Adipocyte (in vitro differentiated cells): ENCODE measurements at regions not wholly inside any gene's neighbourhood (a gene's known extent, or its start where the extent isn't known, plus 50 kb on each side); places are given as distances from the start of the nearest gene placed in this dataset.

Experiments used
- DNase-seq: peaks from one replicate; pipeline ENCODE4 v3.0.0-alpha.2; 2015; ENCODE audit warnings: low read depth
- H3K27me3 ChIP-seq: replicated peaks from 2 replicates; pipeline ENCODE4 v1.7.0; 2013; ENCODE audit warnings: mild to moderate bottlenecking, low read length, moderate library complexity; ENCODE audit not compliant: control insufficient read depth, insufficient read depth
- H3K36me3 ChIP-seq: 2 replicates; pipeline ENCODE4 v1.7.0; 2013; ENCODE audit warnings: low read length, mild to moderate bottlenecking, moderate library complexity; ENCODE audit not compliant: control insufficient read depth, insufficient read depth, severe bottlenecking
- H3K4me1 ChIP-seq: 2 replicates; pipeline ENCODE4 v1.7.0; 2013; ENCODE audit warnings: mild to moderate bottlenecking, low read length, moderate library complexity; ENCODE audit not compliant: control insufficient read depth, insufficient read depth
- H3K4me3 ChIP-seq: 2 replicates; pipeline ENCODE4 v1.7.0; 2013; ENCODE audit warnings: mild to moderate bottlenecking, low read length, moderate library complexity
- H3K9ac ChIP-seq: 2 replicates; pipeline ENCODE4 v1.7.0; 2013; ENCODE audit warnings: mild to moderate bottlenecking, low read length, moderate library complexity
- H3K9me3 ChIP-seq: 2 replicates; pipeline ENCODE4 v1.7.0; 2013; ENCODE audit warnings: mild to moderate bottlenecking, low read length, moderate library complexity; ENCODE audit not compliant: control insufficient read depth

- no peak overlapping the region for H3K4me3 ChIP-seq
- H3K27me3 ChIP-seq = no peaks in the 10 kb centered on the region
- H3K36me3 ChIP-seq = no peaks in the 10 kb centered on the region
- H3K9ac ChIP-seq = no peak overlapping the region
- H3K4me1 ChIP-seq = no peaks in the 10 kb centered on the region
- peaks cover 4% of the 10 kb centered on the region for H3K9me3 ChIP-seq
- DNase-seq = no peak
Measured at GRCh38 chr12:107536613-107537012, 149.0 kb upstream of the PWP1 start.

- Histone ChIP-seq H3K9me3 (peaks cover 4% of the 10 kb centered on the region), H3K4me1 (no peaks in the 10 kb centered on the region), H3K27me3 (no peaks in the 10 kb centered on the region), H3K4me3 (no peak overlapping the region), H3K9ac (no peak overlapping the region), H3K36me3 (no peaks in the 10 kb centered on the region)
- DNase-seq = no peak
Measured at GRCh38 chr12:107537464-107538119, 148.0 kb upstream of the PWP1 start.

GRCh38 chr12:107539196-107539939 lies 146.2 kb upstream of the PWP1 start:
- no peak overlapping the region for H3K4me3 ChIP-seq
- no peaks in the 10 kb centered on the region for H3K4me1 ChIP-seq
- no peaks in the 10 kb centered on the region for H3K9me3 ChIP-seq
- no peaks in the 10 kb centered on the region for H3K27me3 ChIP-seq
- H3K36me3 ChIP-seq = no peaks in the 10 kb centered on the region
- no peak for DNase-seq
- H3K9ac ChIP-seq = no peak overlapping the region

- Histone ChIP-seq H3K36me3 (no peaks in the 10 kb centered on the region), H3K9ac (no peak overlapping the region), H3K4me1 (peaks cover 9% of the 10 kb centered on the region), H3K27me3 (no peaks in the 10 kb centered on the region), H3K4me3 (no peak overlapping the region), H3K9me3 (no peaks in the 10 kb centered on the region)
- DNase-seq = no peak
Measured at GRCh38 chr12:107541001-107541705, 144.4 kb upstream of the PWP1 start.

- Histone ChIP-seq H3K4me1 (peaks cover 9% of the 10 kb centered on the region), H3K27me3 (no peaks in the 10 kb centered on the region), H3K9ac (no peak overlapping the region), H3K4me3 (no peak overlapping the region), H3K9me3 (no peaks in the 10 kb centered on the region), H3K36me3 (no peaks in the 10 kb centered on the region)
- no peak for DNase-seq
Measured at GRCh38 chr12:107543416-107543815, 142.2 kb upstream of the PWP1 start.

GRCh38 chr12:107543841-107544240 lies 141.8 kb upstream of the PWP1 start:
- DNase-seq = no peak
- Histone ChIP-seq H3K9me3 (peaks cover 3% of the 10 kb centered on the region), H3K9ac (no peak overlapping the region), H3K27me3 (no peaks in the 10 kb centered on the region), H3K4me1 (peaks cover 9% of the 10 kb centered on the region), H3K36me3 (no peaks in the 10 kb centered on the region), H3K4me3 (no peak overlapping the region)

GRCh38 chr12:107544937-107545336 lies 140.7 kb upstream of the PWP1 start:
- Histone ChIP-seq H3K9me3 (peaks cover 11% of the 10 kb centered on the region), H3K27me3 (no peaks in the 10 kb centered on the region), H3K9ac (no peak overlapping the region), H3K4me3 (peak overlapping the region; percentile 32), H3K4me1 (peaks cover 9% of the 10 kb centered on the region), H3K36me3 (no peaks in the 10 kb centered on the region)
- no peak for DNase-seq

GRCh38 chr12:107545737-107546353 lies 139.8 kb upstream of the PWP1 start:
- Histone ChIP-seq H3K9ac (no peak overlapping the region), H3K27me3 (no peaks in the 10 kb centered on the region), H3K9me3 (peaks cover 11% of the 10 kb centered on the region), H3K4me3 (peak overlapping the region; percentile 3), H3K36me3 (no peaks in the 10 kb centered on the region), H3K4me1 (peaks cover 9% of the 10 kb centered on the region)
- DNase-seq = peak; percentile 54

- H3K36me3 ChIP-seq = no peaks in the 10 kb centered on the region
- H3K9me3 ChIP-seq = peaks cover 11% of the 10 kb centered on the region
- H3K9ac ChIP-seq = no peak overlapping the region
- no peak overlapping the region for H3K4me3 ChIP-seq
- no peaks in the 10 kb centered on the region for H3K27me3 ChIP-seq
- H3K4me1 ChIP-seq = peaks cover 9% of the 10 kb centered on the region
- DNase-seq = no peak
Measured at GRCh38 chr12:107547389-107547788, 138.2 kb upstream of the PWP1 start.

- Histone ChIP-seq H3K36me3 (no peaks in the 10 kb centered on the region), H3K4me3 (no peak overlapping the region), H3K27me3 (no peaks in the 10 kb centered on the region), H3K9ac (no peak overlapping the region), H3K9me3 (peaks cover 11% of the 10 kb centered on the region), H3K4me1 (peaks cover 9% of the 10 kb centered on the region)
- DNase-seq = no peak
Measured at GRCh38 chr12:107549651-107550480, 135.7 kb upstream of the PWP1 start.
